NCI-H2196 (cell line): ENCODE measurements at regions not wholly inside any gene's neighbourhood (a gene's known extent, or its start where the extent isn't known, plus 50 kb on each side); places are given as distances from the start of the nearest gene placed in this dataset.

Experiments
- DNase-seq: peaks from one replicate; lab custom pipeline; 2025; ENCODE audit not compliant: unreplicated experiment; lab: John Stamatoyannopoulos, UW

- DNase-seq, result no peak
Measured at GRCh38 chr1:113256348-113256729, 134.0 kb upstream of the MAGI3 start.

- no peak for DNase-seq
Measured at GRCh38 chr1:113259988-113260387, 130.3 kb upstream of the MAGI3 start.

- DNase-seq, result no peak
Measured at GRCh38 chr1:113265196-113265595, 125.1 kb upstream of the MAGI3 start.

- DNase-seq, result no peak
Measured at GRCh38 chr1:113266788-113267187, 123.5 kb upstream of the MAGI3 start.

- no peak for DNase-seq
Measured at GRCh38 chr1:113269168-113269963, 120.9 kb upstream of the MAGI3 start.

GRCh38 chr1:113271039-113271438, 119.3 kb upstream of the MAGI3 start:
- no peak for DNase-seq

- DNase-seq, result no peak
Measured at GRCh38 chr1:113275083-113275482, 115.2 kb upstream of the MAGI3 start.

- DNase-seq, result no peak
Measured at GRCh38 chr1:113275691-113276090, 114.6 kb upstream of the MAGI3 start.

GRCh38 chr1:113276507-113276906, 113.8 kb upstream of the MAGI3 start:
- DNase-seq, result no peak

- no peak for DNase-seq
Measured at GRCh38 chr1:113278371-113278770, 111.9 kb upstream of the MAGI3 start.

- DNase-seq, result no peak
Measured at GRCh38 chr1:113278777-113279176, 111.5 kb upstream of the MAGI3 start.

- no peak for DNase-seq
Measured at GRCh38 chr1:113279776-113280391, 110.4 kb upstream of the MAGI3 start.

GRCh38 chr1:113280581-113280980, 109.7 kb upstream of the MAGI3 start:
- no peak for DNase-seq

GRCh38 chr1:113281550-113281949, 108.8 kb upstream of the MAGI3 start:
- DNase-seq, result no peak

- no peak for DNase-seq
Measured at GRCh38 chr1:113282008-113282892, 108.1 kb upstream of the MAGI3 start.

- no peak for DNase-seq
Measured at GRCh38 chr1:113282893-113283285, 107.4 kb upstream of the MAGI3 start.

- DNase-seq, result no peak
Measured at GRCh38 chr1:113283914-113284313, 106.4 kb upstream of the MAGI3 start.

GRCh38 chr1:113286156-113286555, 104.2 kb upstream of the MAGI3 start:
- no peak for DNase-seq

GRCh38 chr1:113291777-113292602, 98.3 kb upstream of the MAGI3 start:
- DNase-seq, result no peak

GRCh38 chr1:113292603-113293255, 97.6 kb upstream of the MAGI3 start:
- no peak for DNase-seq
